NAMALWA (cell line): ENCODE measurements at regions not wholly inside any gene's neighbourhood (a gene's known extent, or its start where the extent isn't known, plus 50 kb on each side); places are given as distances from the start of the nearest gene placed in this dataset.
"Not testable (repeated sequence)": the region's sequence is repeated elsewhere in the genome, so short reads cannot be mapped to it uniquely, and the experiment has no call there.

Experiments used
- DNase-seq: peaks from one replicate; pipeline ENCODE4 v3.0.0-alpha.2; 2015; ENCODE audit warnings: low spot score

GRCh38 chr4:49227941-49228340 is 241.9 kb downstream of the CWH43 start:
- not testable (repeated sequence) for DNase-seq

GRCh38 chr4:49229243-49229642 is 243.2 kb downstream of the CWH43 start:
- not testable (repeated sequence) for DNase-seq

GRCh38 chr4:49229713-49230112 is 243.6 kb downstream of the CWH43 start:
- not testable (repeated sequence) for DNase-seq

GRCh38 chr4:49233346-49233745 is 247.3 kb downstream of the CWH43 start:
- not testable (repeated sequence) for DNase-seq

GRCh38 chr4:49233749-49234148 is 247.7 kb downstream of the CWH43 start:
- not testable (repeated sequence) for DNase-seq

GRCh38 chr4:49234382-49234781 is 248.3 kb downstream of the CWH43 start:
- DNase-seq, result not testable (repeated sequence)

- DNase-seq, result not testable (repeated sequence)
These were observed 249.5 kb downstream of the CWH43 start for GRCh38 chr4:49235413-49236160.

GRCh38 chr4:49236474-49236873 is 250.4 kb downstream of the CWH43 start:
- DNase-seq, result not testable (repeated sequence)

- DNase-seq, result not testable (repeated sequence)
These were observed 255.2 kb downstream of the CWH43 start for GRCh38 chr4:49241295-49241694.

- not testable (repeated sequence) for DNase-seq
These were observed 276.7 kb downstream of the CWH43 start for GRCh38 chr4:49262786-49263185.

GRCh38 chr4:49270435-49270834 is 284.4 kb downstream of the CWH43 start:
- DNase-seq, result not testable (repeated sequence)

GRCh38 chr4:49270912-49271311 is 284.8 kb downstream of the CWH43 start:
- not testable (repeated sequence) for DNase-seq

- DNase-seq, result not testable (repeated sequence)
These were observed 299.8 kb downstream of the CWH43 start for GRCh38 chr4:49285905-49286304.

- not testable (repeated sequence) for DNase-seq
These were observed 301.1 kb downstream of the CWH43 start for GRCh38 chr4:49286926-49287745.

- not testable (repeated sequence) for DNase-seq
These were observed 301.8 kb downstream of the CWH43 start for GRCh38 chr4:49287893-49288292.

GRCh38 chr4:49288796-49289195 is 302.7 kb downstream of the CWH43 start:
- not testable (repeated sequence) for DNase-seq

- DNase-seq, result not testable (repeated sequence)
These were observed 328.7 kb downstream of the CWH43 start for GRCh38 chr4:49314815-49315214.

- not testable (repeated sequence) for DNase-seq
These were observed 334.8 kb downstream of the CWH43 start for GRCh38 chr4:49320725-49321410.

- DNase-seq, result not testable (repeated sequence)
These were observed 335.6 kb downstream of the CWH43 start for GRCh38 chr4:49321511-49322300.

GRCh38 chr4:49322610-49323572 is 336.8 kb downstream of the CWH43 start:
- DNase-seq, result not testable (repeated sequence)
